ENCODE measurements at regions not wholly inside any gene's neighbourhood (a gene's known extent, or its start where the extent isn't known, plus 50 kb on each side); places are given as distances from the start of the nearest gene placed in this dataset.

GRCh38 chr3:73187328-73187727, 125.9 kb downstream of the EBLN2 start:
- Histone ChIP-seq H3K14ac (replicated peaks; ENCODE audit: low read depth, low read length) (no peak overlapping the region), H2AFZ (replicated peaks; ENCODE audit: low read length, poor library complexity) (no peak overlapping the region), H4K20me1 (ENCODE audit: insufficient read depth, low read length) (no peaks in the 10 kb centered on the region), H2BK5ac (ENCODE audit: low read depth, low read length, poor library complexity, severe bottlenecking) (no peak overlapping the region), H3K79me1 (ENCODE audit: low read depth in 1 of 2, low read length in 2 of 2) (no peaks in the 10 kb centered on the region), H3K36me3 (ENCODE audit: control insufficient read depth, insufficient read depth, low read length) (no peaks in the 10 kb centered on the region), H3K9me1 (ENCODE audit: insufficient read depth, low read length) (no peaks in the 10 kb centered on the region), H3K9me3 (ENCODE audit: control insufficient read depth, insufficient read depth, low read length) (no peaks in the 10 kb centered on the region), H4K5ac (ENCODE audit: low read depth, low read length) (no peak overlapping the region), H3K56ac (ENCODE audit: extremely low read depth, insufficient read depth, low read length) (no peak overlapping the region), H3K18ac (ENCODE audit: low read depth, low read length) (no peak overlapping the region), H3K23ac (ENCODE audit: low read depth, low read length) (no peak overlapping the region), H3K4me3 (ENCODE audit: insufficient read depth, low read depth, low read length) (no peak overlapping the region), H2AK5ac (ENCODE audit: low read depth, low read length) (no peak overlapping the region), H3K9ac (ENCODE audit: low read depth, low read length) (no peak overlapping the region), H3K27ac (ENCODE audit: insufficient read depth, low read length) (no peak overlapping the region), H3K4me1 (ENCODE audit: control insufficient read depth, insufficient read depth, low read length) (no peaks in the 10 kb centered on the region), H4K91ac (ENCODE audit: insufficient read depth, low read depth, low read length) (no peak overlapping the region), H2BK20ac (ENCODE audit: low read depth, low read length) (no peak overlapping the region), H2BK15ac (ENCODE audit: low read depth, low read length) (no peak overlapping the region), H2BK120ac (ENCODE audit: low read depth, low read length) (no peak overlapping the region), H4K8ac (ENCODE audit: low read depth in 2 of 2, low read length in 2 of 2) (no peak overlapping the region), H3K4ac (ENCODE audit: low read depth, low read length) (no peak overlapping the region), H2AK9ac (replicated peaks; ENCODE audit: low read depth, low read length, poor library complexity) (no peak overlapping the region), H3K27me3 (ENCODE audit: control insufficient read depth, insufficient read depth, low read length) (peaks cover 3% of the 10 kb centered on the region), H3K4me2 (ENCODE audit: low read depth, low read length) (no peak overlapping the region)
- DNase-seq (no peak), ATAC-seq (ENCODE audit: low read depth) (no peak)
- POLR2A ChIA-PET (ENCODE audit: unreplicated experiment): no interaction called here
- intact Hi-C loops (cut with micrococcal nuclease): no loop called here
- TF ChIP-seq MAZ (IDR thresholded peaks at IDR 0.05; ENCODE audit: borderline replicate concordance, low read depth, low read length) (no peak), ELK1 (IDR thresholded peaks at IDR 0.05; ENCODE audit: borderline replicate concordance, low read depth, low read length) (no peak), POLR2A (IDR thresholded peaks at IDR 0.05; ENCODE audit: low read depth, low read length) (no peak), BHLHE40 (IDR thresholded peaks at IDR 0.05; ENCODE audit: low read depth, low read length) (no peak), MAFK (IDR thresholded peaks at IDR 0.05; ENCODE audit: low read depth, low read length) (no peak)
- TF ChIP-seq, protein P1, sequence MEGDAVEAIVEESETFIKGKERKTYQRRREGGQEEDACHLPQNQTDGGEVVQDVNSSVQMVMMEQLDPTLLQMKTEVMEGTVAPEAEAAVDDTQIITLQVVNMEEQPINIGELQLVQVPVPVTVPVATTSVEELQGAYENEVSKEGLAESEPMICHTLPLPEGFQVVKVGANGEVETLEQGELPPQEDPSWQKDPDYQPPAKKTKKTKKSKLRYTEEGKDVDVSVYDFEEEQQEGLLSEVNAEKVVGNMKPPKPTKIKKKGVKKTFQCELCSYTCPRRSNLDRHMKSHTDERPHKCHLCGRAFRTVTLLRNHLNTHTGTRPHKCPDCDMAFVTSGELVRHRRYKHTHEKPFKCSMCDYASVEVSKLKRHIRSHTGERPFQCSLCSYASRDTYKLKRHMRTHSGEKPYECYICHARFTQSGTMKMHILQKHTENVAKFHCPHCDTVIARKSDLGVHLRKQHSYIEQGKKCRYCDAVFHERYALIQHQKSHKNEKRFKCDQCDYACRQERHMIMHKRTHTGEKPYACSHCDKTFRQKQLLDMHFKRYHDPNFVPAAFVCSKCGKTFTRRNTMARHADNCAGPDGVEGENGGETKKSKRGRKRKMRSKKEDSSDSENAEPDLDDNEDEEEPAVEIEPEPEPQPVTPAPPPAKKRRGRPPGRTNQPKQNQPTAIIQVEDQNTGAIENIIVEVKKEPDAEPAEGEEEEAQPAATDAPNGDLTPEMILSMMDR (conservative IDR thresholded peaks at IDR 0.05; ENCODE audit: low read depth, low read length): no peak
- dilution Hi-C loops (cut with HindIII; ENCODE audit: low sequenced_read_pairs, unreplicated experiment): no loop called here
- in situ Hi-C loops (cut with MboI; ENCODE audit: low sequenced_read_pairs): no loop called here
- WGBS, 2 experiments (ENCODE audit: extremely low coverage in 2 of 2, insufficient read length in 1 of 2): no CpG with 5 or more reads among the region's 5 CpGs
- BruUV-seq (replicated peaks): no TSS peak
- CTCF ChIA-PET: no interaction called here
